NCI-H1048 (cell line): ENCODE measurements at regions not wholly inside any gene's neighbourhood (a gene's known extent, or its start where the extent isn't known, plus 50 kb on each side); places are given as distances from the start of the nearest gene placed in this dataset.

Experiments
- DNase-seq: peaks from one replicate; lab custom pipeline; 2025; lab: John Stamatoyannopoulos, UW

GRCh38 chr6:44049989-44050871 lies 77.0 kb downstream of the MRPL14 start:
- no peak for DNase-seq

- no peak for DNase-seq
Measured at GRCh38 chr6:44049163-44049988, 77.9 kb downstream of the MRPL14 start.

GRCh38 chr6:44048277-44048676 lies 79.0 kb downstream of the MRPL14 start:
- no peak for DNase-seq

GRCh38 chr6:44047801-44048200 lies 79.5 kb downstream of the MRPL14 start:
- DNase-seq, result no peak

GRCh38 chr6:44047179-44047546 lies 80.1 kb downstream of the MRPL14 start:
- DNase-seq, result no peak

- no peak for DNase-seq
Measured at GRCh38 chr6:44046516-44047178, 80.6 kb downstream of the MRPL14 start.

- DNase-seq, result no peak
Measured at GRCh38 chr6:44045672-44046015, 81.6 kb downstream of the MRPL14 start.

- no peak for DNase-seq
Measured at GRCh38 chr6:44044940-44045671, 82.1 kb downstream of the MRPL14 start.

GRCh38 chr6:44044154-44044539 lies 83.1 kb downstream of the MRPL14 start:
- DNase-seq, result no peak

- no peak for DNase-seq
Measured at GRCh38 chr6:44043479-44044153, 83.6 kb downstream of the MRPL14 start.

- no peak for DNase-seq
Measured at GRCh38 chr6:44042989-44043478, 84.2 kb downstream of the MRPL14 start.

- DNase-seq, result no peak
Measured at GRCh38 chr6:44042261-44042988, 84.8 kb downstream of the MRPL14 start.

GRCh38 chr6:44041461-44042260 lies 85.6 kb downstream of the MRPL14 start:
- DNase-seq, result no peak

GRCh38 chr6:44040786-44041185 lies 86.5 kb downstream of the MRPL14 start:
- no peak for DNase-seq

- no peak for DNase-seq
Measured at GRCh38 chr6:44039839-44040350, 87.4 kb downstream of the MRPL14 start.

GRCh38 chr6:44039191-44039719 lies 88.0 kb downstream of the MRPL14 start:
- DNase-seq, result no peak

GRCh38 chr6:44038543-44039065 lies 88.6 kb downstream of the MRPL14 start:
- no peak for DNase-seq

GRCh38 chr6:44037847-44038542 lies 89.3 kb downstream of the MRPL14 start:
- DNase-seq, result no peak
